GM12878 (cell line): ENCODE measurements at regions not wholly inside any gene's neighbourhood (a gene's known extent, or its start where the extent isn't known, plus 50 kb on each side); places are given as distances from the start of the nearest gene placed in this dataset.

Experiments
- CTCF ChIP-seq, 3 experiments: IDR thresholded peaks in 2 of 3; conservative IDR thresholded peaks in 1 of 3; 2 replicates each; pipeline ENCODE4 v1.5.1; 2011; ENCODE audit warnings: low read depth in 3 of 3, low read length in 3 of 3, mild to moderate bottlenecking in 3 of 3, control low read depth in 2 of 3, moderate library complexity in 2 of 3, inconsistent platforms in 1 of 3, mixed read lengths in 1 of 3; ENCODE audit not compliant: control insufficient read depth in 2 of 3, insufficient read depth in 1 of 3; ENCODE audit errors: extremely low read depth in 1 of 3
- EP300 ChIP-seq, 2 experiments: fragments of 150-350 bp in 1 of 2; IDR thresholded peaks; 2 replicates each; pipeline ENCODE4 v1.6.1; 2011 to 2012; ENCODE audit warnings: low read depth in 2 of 2, low read length in 2 of 2, borderline replicate concordance in 1 of 2, improper control_type of control experiment in 1 of 2, inconsistent platforms in 1 of 2; ENCODE audit not compliant: control insufficient read depth in 1 of 2
- FOXM1 ChIP-seq: IDR thresholded peaks from 2 replicates; pipeline ENCODE4 v1.6.1; 2012; ENCODE audit warnings: low read depth, mild to moderate bottlenecking, inconsistent platforms, low read length, moderate library complexity
- HDAC2 ChIP-seq: fragments of 200-600 bp; sonication (generic); IDR thresholded peaks from 2 replicates; pipeline ENCODE4 v1.6.1; 2017
- KLF5 ChIP-seq: fragments of 450-650 bp; IDR thresholded peaks from 2 replicates; pipeline ENCODE4 v1.6.1; 2014; ENCODE audit warnings: mild to moderate bottlenecking; ENCODE audit not compliant: partially characterized antibody
- NFIC ChIP-seq: IDR thresholded peaks from 2 replicates; pipeline ENCODE4 v1.6.1; 2012; ENCODE audit warnings: low read depth, mild to moderate bottlenecking, inconsistent platforms, low read length, moderate library complexity
- NFYA ChIP-seq: IDR thresholded peaks from 2 replicates; pipeline ENCODE4 v1.6.1; 2011; ENCODE audit warnings: low read depth, mild to moderate bottlenecking, low read length, improper control_type of control experiment, borderline replicate concordance
- POLR2A ChIP-seq: IDR thresholded peaks from 2 replicates; pipeline ENCODE4 v1.6.1; 2011; ENCODE audit warnings: low read depth, mild to moderate bottlenecking, low read length
- RFX5 ChIP-seq: IDR thresholded peaks from 2 replicates; pipeline ENCODE4 v1.6.1; 2011; ENCODE audit warnings: low read depth, low read length, improper control_type of control experiment
- SIN3A ChIP-seq: IDR thresholded peaks from 2 replicates; pipeline ENCODE4 v1.6.1; 2012; ENCODE audit warnings: low read depth, low read length, improper control_type of control experiment
- SP1 ChIP-seq: IDR thresholded peaks from one replicate; pipeline ENCODE4 v1.6.1; 2011; ENCODE audit warnings: low read depth, low read length
- SREBF1 ChIP-seq: IDR thresholded peaks from 2 replicates; pipeline ENCODE4 v1.6.1; 2012; ENCODE audit warnings: mild to moderate bottlenecking, low read length
- STAT3 ChIP-seq: IDR thresholded peaks from 2 replicates; pipeline ENCODE4 v1.6.1; 2011; ENCODE audit warnings: low read depth, low read length, improper control_type of control experiment
- TARDBP ChIP-seq: IDR thresholded peaks from 2 replicates; pipeline ENCODE4 v1.6.1; 2016; ENCODE audit warnings: borderline replicate concordance

GRCh38 chr1:94701796-94702441, 118.2 kb upstream of the SLC44A3 start:
- TF ChIP-seq RFX5 (no peak), EP300 (IDR thresholded peaks at IDR 0.05; ENCODE audit: borderline replicate concordance in 1 of 2, control insufficient read depth in 1 of 2, low read depth in 2 of 2, low read length in 2 of 2) (no peak), CTCF (IDR thresholded peaks at IDR 0.05 in 2 of 3, conservative IDR thresholded peaks at IDR 0.05 in 1 of 3; ENCODE audit: control insufficient read depth in 2 of 3, extremely low read depth in 1 of 3, insufficient read depth in 1 of 3, low read depth in 3 of 3, low read length in 3 of 3) (no peak), TARDBP (no peak), POLR2A (no peak), KLF5 (no peak), HDAC2 (no peak), SIN3A (no peak), FOXM1 (no peak), NFIC (no peak), NFYA (no peak), SREBF1 (no peak), STAT3 (no peak), SP1 (no peak)
